GM23338 (cell line): ENCODE measurements at regions not wholly inside any gene's neighbourhood (a gene's known extent, or its start where the extent isn't known, plus 50 kb on each side); places are given as distances from the start of the nearest gene placed in this dataset.

ENCODE experiments used
- ATAC-seq: fragments of 200-7000 bp; cut with Tn5 transposase; 3 replicates; pipeline ENCODE4 v1.9.1; 2020
- DNase-seq: peaks from one replicate; pipeline ENCODE4 v3.0.0-alpha.2; 2015; ENCODE audit warnings: low spot score
- H2AFZ ChIP-seq: fragments of 200-600 bp; sonication (generic); 2 replicates; pipeline ENCODE4 v1.8.0; 2016; ENCODE audit warnings: antibody characterized with exemption, mild to moderate bottlenecking, moderate library complexity
- H3F3A ChIP-seq: fragments of 200-600 bp; sonication (generic); replicated peaks from 2 replicates; pipeline ENCODE4 v1.8.0; 2017; ENCODE audit warnings: antibody characterized with exemption, mixed run types, low read depth
- H3K27ac ChIP-seq: fragments of 200-600 bp; sonication (generic); 2 replicates; pipeline ENCODE4 v1.6.1; 2016; ENCODE audit warnings: low read depth
- H3K27me3 ChIP-seq: fragments of 200-600 bp; sonication (generic); 2 replicates; pipeline ENCODE4 v1.8.0; 2016; ENCODE audit warnings: mild to moderate bottlenecking, mixed run types, moderate library complexity; ENCODE audit not compliant: insufficient read depth
- H3K36me3 ChIP-seq: fragments of 200-600 bp; sonication (generic); 2 replicates; pipeline ENCODE4 v1.8.0; 2016; ENCODE audit warnings: mild to moderate bottlenecking; ENCODE audit not compliant: insufficient read depth
- H3K4me1 ChIP-seq: fragments of 200-600 bp; sonication (generic); 2 replicates; pipeline ENCODE4 v1.8.0; 2016; ENCODE audit warnings: mild to moderate bottlenecking, moderate library complexity; ENCODE audit not compliant: insufficient read depth
- H3K4me2 ChIP-seq: fragments of 200-600 bp; sonication (generic); 2 replicates; pipeline ENCODE4 v1.7.1; 2017; ENCODE audit warnings: mixed run types
- H3K4me3 ChIP-seq: fragments of 200-600 bp; sonication (generic); 2 replicates; pipeline ENCODE4 v1.6.1; 2016; ENCODE audit warnings: mixed run types
- H3K79me2 ChIP-seq: fragments of 200-600 bp; sonication (generic); replicated peaks from 2 replicates; pipeline ENCODE4 v1.8.0; 2017; ENCODE audit warnings: mild to moderate bottlenecking; ENCODE audit not compliant: insufficient read depth
- H3K9me2 ChIP-seq: fragments of 200-600 bp; sonication (generic); 2 replicates; pipeline ENCODE4 v1.8.0; 2017; ENCODE audit not compliant: insufficient read depth
- H4K20me1 ChIP-seq: fragments of 200-600 bp; sonication (generic); replicated peaks from 2 replicates; pipeline ENCODE4 v1.8.0; 2017; ENCODE audit warnings: mild to moderate bottlenecking; ENCODE audit not compliant: insufficient read depth
- H3K27ac Mint-ChIP-seq: 2 replicates; pipeline ENCODE4 v1.8.0; 2020; ENCODE audit warnings: inconsistent platforms, mild to moderate bottlenecking, moderate library complexity, mixed read lengths
- H3K27me3 Mint-ChIP-seq: 3 replicates; pipeline ENCODE4 v1.8.0; 2022; ENCODE audit warnings: low read depth, mild to moderate bottlenecking, moderate library complexity, mixed read lengths, inconsistent platforms; ENCODE audit not compliant: insufficient read depth, poor library complexity
- H3K36me3 Mint-ChIP-seq: 3 replicates; pipeline ENCODE4 v1.8.0; 2021; ENCODE audit warnings: low read depth, mild to moderate bottlenecking, inconsistent platforms, moderate library complexity, mixed read lengths
- H3K4me1 Mint-ChIP-seq: 3 replicates; pipeline ENCODE4 v1.8.0; 2020; ENCODE audit warnings: mild to moderate bottlenecking, inconsistent platforms, mixed read lengths
- H3K4me3 Mint-ChIP-seq: 3 replicates; pipeline ENCODE4 v1.8.0; 2021; ENCODE audit warnings: moderate library complexity, mild to moderate bottlenecking, inconsistent platforms, mixed read lengths
- H3K9me3 Mint-ChIP-seq: 3 replicates; pipeline ENCODE4 v1.8.0; 2020; ENCODE audit warnings: moderate library complexity, mild to moderate bottlenecking, inconsistent platforms, mixed read lengths
- CREB1 ChIP-seq: fragments of 250-450 bp; sonication (Bioruptor Pico); IDR thresholded peaks from 2 replicates; pipeline ENCODE4 v1.5.0; 2020; ENCODE audit warnings: low read depth, mild to moderate bottlenecking, moderate library complexity
- EZH2 ChIP-seq: fragments of 200-600 bp; sonication (generic); IDR thresholded peaks from one replicate; pipeline ENCODE4 v1.8.0; 2017; ENCODE audit warnings: antibody characterized with exemption, mild to moderate bottlenecking, low read depth; ENCODE audit not compliant: unreplicated experiment
- EZH2phosphoT487 ChIP-seq: fragments of 200-600 bp; sonication (generic); IDR thresholded peaks from one replicate; pipeline ENCODE4 v1.8.1; 2018; ENCODE audit warnings: antibody characterized with exemption; ENCODE audit not compliant: unreplicated experiment
- POLR2AphosphoS5 ChIP-seq: IDR thresholded peaks from 2 replicates; pipeline ENCODE4 v1.6.1; 2016; ENCODE audit warnings: antibody characterized with exemption, low read depth
- STAT1 ChIP-seq: IDR thresholded peaks from one replicate; pipeline ENCODE4 v1.6.1; 2016; ENCODE audit warnings: antibody characterized with exemption; ENCODE audit not compliant: unreplicated experiment
- ZNF114 ChIP-seq: fragments of 250-450 bp; sonication (Bioruptor Pico); IDR thresholded peaks from 2 replicates; pipeline ENCODE4 v1.5.0; 2020; ENCODE audit warnings: mild to moderate bottlenecking, moderate library complexity
- ZNF331 ChIP-seq: fragments of 250-450 bp; sonication (Bioruptor Pico); IDR thresholded peaks from 2 replicates; pipeline ENCODE4 v1.5.0; 2020; ENCODE audit warnings: low read depth, mild to moderate bottlenecking, moderate library complexity
- TF ChIP-seq, protein P1 (sequence below), 2 experiments: fragments of 200-600 bp in 1 of 2; sonication (generic) in 1 of 2; conservative IDR thresholded peaks; 2 replicates each; pipeline versions ENCODE4 v1.5.1 to v1.6.1; 2016 to 2017; ENCODE audit warnings: antibody characterized with exemption in 2 of 2, low read depth in 2 of 2, mild to moderate bottlenecking in 2 of 2, moderate library complexity in 1 of 2
- TF ChIP-seq, protein P2 (sequence below): fragments of 250-450 bp; sonication (Bioruptor Pico); IDR thresholded peaks from 2 replicates; pipeline ENCODE4 v1.5.0; 2020; ENCODE audit warnings: mild to moderate bottlenecking, moderate library complexity
- TF ChIP-seq, protein P3 (sequence below): IDR thresholded peaks from one replicate; pipeline ENCODE4 v1.6.1; 2018; ENCODE audit warnings: antibody characterized with exemption; ENCODE audit not compliant: unreplicated experiment

DNA sequence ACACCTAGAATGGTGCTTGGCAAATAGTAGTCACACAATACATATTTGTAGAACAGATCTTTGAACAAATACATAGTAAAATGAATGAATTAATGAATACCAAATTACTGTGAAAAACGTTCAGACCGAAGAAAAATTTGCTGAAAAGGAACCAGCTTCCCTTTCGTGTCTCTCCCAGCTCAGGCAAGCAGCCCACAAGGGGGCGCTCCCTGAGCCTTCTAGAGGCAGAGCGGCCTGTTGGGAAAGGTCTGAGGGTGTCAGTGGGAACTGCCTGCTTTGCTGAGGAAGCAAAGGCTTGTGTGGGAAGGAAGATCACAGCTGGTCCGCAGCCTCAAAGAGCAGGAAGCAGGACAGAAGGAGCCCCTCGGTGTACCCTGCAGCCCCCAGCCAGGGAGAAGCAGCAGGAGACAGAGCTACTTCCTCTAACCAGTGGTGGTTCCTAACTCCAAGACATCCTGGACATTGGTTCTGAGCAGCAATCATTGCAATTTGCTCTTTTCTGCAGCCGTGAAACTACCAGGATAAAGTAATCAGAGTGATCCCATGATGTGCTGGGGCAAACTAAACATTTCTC is 231.1 kb downstream of the ANKRD30B start:
- no peak overlapping the region for H3K27ac Mint-ChIP-seq
- TF ChIP-seq, protein P1, sequence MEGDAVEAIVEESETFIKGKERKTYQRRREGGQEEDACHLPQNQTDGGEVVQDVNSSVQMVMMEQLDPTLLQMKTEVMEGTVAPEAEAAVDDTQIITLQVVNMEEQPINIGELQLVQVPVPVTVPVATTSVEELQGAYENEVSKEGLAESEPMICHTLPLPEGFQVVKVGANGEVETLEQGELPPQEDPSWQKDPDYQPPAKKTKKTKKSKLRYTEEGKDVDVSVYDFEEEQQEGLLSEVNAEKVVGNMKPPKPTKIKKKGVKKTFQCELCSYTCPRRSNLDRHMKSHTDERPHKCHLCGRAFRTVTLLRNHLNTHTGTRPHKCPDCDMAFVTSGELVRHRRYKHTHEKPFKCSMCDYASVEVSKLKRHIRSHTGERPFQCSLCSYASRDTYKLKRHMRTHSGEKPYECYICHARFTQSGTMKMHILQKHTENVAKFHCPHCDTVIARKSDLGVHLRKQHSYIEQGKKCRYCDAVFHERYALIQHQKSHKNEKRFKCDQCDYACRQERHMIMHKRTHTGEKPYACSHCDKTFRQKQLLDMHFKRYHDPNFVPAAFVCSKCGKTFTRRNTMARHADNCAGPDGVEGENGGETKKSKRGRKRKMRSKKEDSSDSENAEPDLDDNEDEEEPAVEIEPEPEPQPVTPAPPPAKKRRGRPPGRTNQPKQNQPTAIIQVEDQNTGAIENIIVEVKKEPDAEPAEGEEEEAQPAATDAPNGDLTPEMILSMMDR (conservative IDR thresholded peaks at IDR 0.05; ENCODE audit: low read depth in 2 of 2), result peak; percentile 32 to 34; a peak in 3 of 4 replicates
- TF ChIP-seq, protein P2, sequence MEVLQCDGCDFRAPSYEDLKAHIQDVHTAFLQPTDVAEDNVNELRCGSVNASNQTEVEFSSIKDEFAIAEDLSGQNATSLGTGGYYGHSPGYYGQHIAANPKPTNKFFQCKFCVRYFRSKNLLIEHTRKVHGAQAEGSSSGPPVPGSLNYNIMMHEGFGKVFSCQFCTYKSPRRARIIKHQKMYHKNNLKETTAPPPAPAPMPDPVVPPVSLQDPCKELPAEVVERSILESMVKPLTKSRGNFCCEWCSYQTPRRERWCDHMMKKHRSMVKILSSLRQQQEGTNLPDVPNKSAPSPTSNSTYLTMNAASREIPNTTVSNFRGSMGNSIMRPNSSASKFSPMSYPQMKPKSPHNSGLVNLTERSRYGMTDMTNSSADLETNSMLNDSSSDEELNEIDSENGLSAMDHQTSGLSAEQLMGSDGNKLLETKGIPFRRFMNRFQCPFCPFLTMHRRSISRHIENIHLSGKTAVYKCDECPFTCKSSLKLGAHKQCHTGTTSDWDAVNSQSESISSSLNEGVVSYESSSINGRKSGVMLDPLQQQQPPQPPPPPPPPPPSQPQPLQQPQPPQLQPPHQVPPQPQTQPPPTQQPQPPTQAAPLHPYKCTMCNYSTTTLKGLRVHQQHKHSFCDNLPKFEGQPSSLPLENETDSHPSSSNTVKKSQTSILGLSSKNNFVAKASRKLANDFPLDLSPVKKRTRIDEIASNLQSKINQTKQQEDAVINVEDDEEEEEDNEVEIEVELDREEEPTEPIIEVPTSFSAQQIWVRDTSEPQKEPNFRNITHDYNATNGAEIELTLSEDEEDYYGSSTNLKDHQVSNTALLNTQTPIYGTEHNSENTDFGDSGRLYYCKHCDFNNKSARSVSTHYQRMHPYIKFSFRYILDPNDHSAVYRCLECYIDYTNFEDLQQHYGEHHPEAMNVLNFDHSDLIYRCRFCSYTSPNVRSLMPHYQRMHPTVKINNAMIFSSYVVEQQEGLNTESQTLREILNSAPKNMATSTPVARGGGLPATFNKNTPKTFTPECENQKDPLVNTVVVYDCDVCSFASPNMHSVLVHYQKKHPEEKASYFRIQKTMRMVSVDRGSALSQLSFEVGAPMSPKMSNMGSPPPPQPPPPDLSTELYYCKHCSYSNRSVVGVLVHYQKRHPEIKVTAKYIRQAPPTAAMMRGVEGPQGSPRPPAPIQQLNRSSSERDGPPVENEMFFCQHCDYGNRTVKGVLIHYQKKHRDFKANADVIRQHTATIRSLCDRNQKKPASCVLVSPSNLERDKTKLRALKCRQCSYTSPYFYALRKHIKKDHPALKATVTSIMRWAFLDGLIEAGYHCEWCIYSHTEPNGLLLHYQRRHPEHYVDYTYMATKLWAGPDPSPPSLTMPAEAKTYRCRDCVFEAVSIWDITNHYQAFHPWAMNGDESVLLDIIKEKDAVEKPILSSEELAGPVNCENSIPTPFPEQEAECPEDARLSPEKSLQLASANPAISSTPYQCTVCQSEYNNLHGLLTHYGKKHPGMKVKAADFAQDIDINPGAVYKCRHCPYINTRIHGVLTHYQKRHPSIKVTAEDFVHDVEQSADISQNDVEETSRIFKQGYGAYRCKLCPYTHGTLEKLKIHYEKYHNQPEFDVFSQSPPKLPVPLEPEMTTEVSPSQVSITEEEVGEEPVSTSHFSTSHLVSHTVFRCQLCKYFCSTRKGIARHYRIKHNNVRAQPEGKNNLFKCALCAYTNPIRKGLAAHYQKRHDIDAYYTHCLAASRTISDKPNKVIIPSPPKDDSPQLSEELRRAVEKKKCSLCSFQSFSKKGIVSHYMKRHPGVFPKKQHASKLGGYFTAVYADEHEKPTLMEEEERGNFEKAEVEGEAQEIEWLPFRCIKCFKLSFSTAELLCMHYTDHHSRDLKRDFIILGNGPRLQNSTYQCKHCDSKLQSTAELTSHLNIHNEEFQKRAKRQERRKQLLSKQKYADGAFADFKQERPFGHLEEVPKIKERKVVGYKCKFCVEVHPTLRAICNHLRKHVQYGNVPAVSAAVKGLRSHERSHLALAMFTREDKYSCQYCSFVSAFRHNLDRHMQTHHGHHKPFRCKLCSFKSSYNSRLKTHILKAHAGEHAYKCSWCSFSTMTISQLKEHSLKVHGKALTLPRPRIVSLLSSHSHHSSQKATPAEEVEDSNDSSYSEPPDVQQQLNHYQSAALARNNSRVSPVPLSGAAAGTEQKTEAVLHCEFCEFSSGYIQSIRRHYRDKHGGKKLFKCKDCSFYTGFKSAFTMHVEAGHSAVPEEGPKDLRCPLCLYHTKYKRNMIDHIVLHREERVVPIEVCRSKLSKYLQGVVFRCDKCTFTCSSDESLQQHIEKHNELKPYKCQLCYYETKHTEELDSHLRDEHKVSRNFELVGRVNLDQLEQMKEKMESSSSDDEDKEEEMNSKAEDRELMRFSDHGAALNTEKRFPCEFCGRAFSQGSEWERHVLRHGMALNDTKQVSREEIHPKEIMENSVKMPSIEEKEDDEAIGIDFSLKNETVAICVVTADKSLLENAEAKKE (CRISPR knock-in tag), result no peak
- Histone ChIP-seq H3K4me2 (no peak overlapping the region), H3K27me3 (no peaks in the 10 kb centered on the region), H3F3A (no peaks in the 10 kb centered on the region), H3K27ac (no peak overlapping the region), H3K79me2 (no peaks in the 10 kb centered on the region), H3K36me3 (no peaks in the 10 kb centered on the region), H3K4me3 (no peak overlapping the region), H2AFZ (no peak overlapping the region), H3K4me1 (no peaks in the 10 kb centered on the region), H3K9me2 (no peaks in the 10 kb centered on the region), H4K20me1 (no peaks in the 10 kb centered on the region)
- peaks cover 6% of the 10 kb centered on the region; the same call in 1 of the 3 replicates for H3K4me1 Mint-ChIP-seq
- no peaks in the 10 kb centered on the region; the same call in none of the 3 replicates for H3K36me3 Mint-ChIP-seq
- H3K4me3 Mint-ChIP-seq, result no peak overlapping the region
- ATAC-seq, result peak; percentile 95
- peaks cover 88% of the 10 kb centered on the region for H3K9me3 Mint-ChIP-seq
- peaks cover 6% of the 10 kb centered on the region for H3K27me3 Mint-ChIP-seq
- DNase-seq, result peak; percentile 25

DNA sequence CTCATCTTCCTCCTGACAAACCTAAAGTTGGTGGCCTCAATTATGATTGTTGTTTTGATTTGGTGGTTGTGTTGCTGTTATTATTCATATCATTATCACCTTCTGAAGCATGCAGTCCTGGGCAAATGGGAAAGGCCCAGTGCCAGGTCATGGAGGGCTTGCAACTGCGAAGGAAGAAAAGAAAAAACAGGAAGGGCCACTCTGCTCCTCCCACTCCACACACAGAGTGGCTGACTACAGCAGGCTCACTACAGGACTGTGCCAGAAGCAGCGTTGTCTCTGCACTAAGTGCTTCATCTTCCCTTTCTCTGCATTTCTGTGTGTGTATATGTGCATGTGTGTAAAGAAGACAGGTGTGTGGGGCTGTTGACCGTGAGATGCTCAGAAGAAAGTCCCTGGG is 231.9 kb downstream of the ANKRD30B start:
- Histone ChIP-seq H3K4me3 (no peak overlapping the region), H3K36me3 (no peaks in the 10 kb centered on the region), H3F3A (no peaks in the 10 kb centered on the region), H3K27ac (no peak overlapping the region), H2AFZ (no peak overlapping the region), H3K4me2 (no peak overlapping the region), H3K79me2 (no peaks in the 10 kb centered on the region), H3K9me2 (no peaks in the 10 kb centered on the region), H4K20me1 (no peaks in the 10 kb centered on the region), H3K27me3 (no peaks in the 10 kb centered on the region), H3K4me1 (no peaks in the 10 kb centered on the region)
- Mint-ChIP-seq H3K4me3 (no peak overlapping the region), H3K27me3 (peaks cover 4% of the 10 kb centered on the region), H3K4me1 (peaks cover 6% of the 10 kb centered on the region; the same call in 1 of the 3 replicates), H3K36me3 (no peaks in the 10 kb centered on the region; the same call in none of the 3 replicates), H3K9me3 (peaks cover 87% of the 10 kb centered on the region), H3K27ac (no peak overlapping the region)
- ATAC-seq (no peak), DNase-seq (no peak)
- TF ChIP-seq EZH2 (no peak), ZNF331 (CRISPR knock-in tag) (no peak), POLR2AphosphoS5 (no peak), STAT1 (no peak), CREB1 (CRISPR knock-in tag) (no peak), ZNF114 (CRISPR knock-in tag) (no peak), EZH2phosphoT487 (no peak)
- TF ChIP-seq, protein P3, sequence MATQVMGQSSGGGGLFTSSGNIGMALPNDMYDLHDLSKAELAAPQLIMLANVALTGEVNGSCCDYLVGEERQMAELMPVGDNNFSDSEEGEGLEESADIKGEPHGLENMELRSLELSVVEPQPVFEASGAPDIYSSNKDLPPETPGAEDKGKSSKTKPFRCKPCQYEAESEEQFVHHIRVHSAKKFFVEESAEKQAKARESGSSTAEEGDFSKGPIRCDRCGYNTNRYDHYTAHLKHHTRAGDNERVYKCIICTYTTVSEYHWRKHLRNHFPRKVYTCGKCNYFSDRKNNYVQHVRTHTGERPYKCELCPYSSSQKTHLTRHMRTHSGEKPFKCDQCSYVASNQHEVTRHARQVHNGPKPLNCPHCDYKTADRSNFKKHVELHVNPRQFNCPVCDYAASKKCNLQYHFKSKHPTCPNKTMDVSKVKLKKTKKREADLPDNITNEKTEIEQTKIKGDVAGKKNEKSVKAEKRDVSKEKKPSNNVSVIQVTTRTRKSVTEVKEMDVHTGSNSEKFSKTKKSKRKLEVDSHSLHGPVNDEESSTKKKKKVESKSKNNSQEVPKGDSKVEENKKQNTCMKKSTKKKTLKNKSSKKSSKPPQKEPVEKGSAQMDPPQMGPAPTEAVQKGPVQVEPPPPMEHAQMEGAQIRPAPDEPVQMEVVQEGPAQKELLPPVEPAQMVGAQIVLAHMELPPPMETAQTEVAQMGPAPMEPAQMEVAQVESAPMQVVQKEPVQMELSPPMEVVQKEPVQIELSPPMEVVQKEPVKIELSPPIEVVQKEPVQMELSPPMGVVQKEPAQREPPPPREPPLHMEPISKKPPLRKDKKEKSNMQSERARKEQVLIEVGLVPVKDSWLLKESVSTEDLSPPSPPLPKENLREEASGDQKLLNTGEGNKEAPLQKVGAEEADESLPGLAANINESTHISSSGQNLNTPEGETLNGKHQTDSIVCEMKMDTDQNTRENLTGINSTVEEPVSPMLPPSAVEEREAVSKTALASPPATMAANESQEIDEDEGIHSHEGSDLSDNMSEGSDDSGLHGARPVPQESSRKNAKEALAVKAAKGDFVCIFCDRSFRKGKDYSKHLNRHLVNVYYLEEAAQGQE, result no peak
